ENCODE measurements at regions not wholly inside any gene's neighbourhood (a gene's known extent, or its start where the extent isn't known, plus 50 kb on each side); places are given as distances from the start of the nearest gene placed in this dataset.

DNA sequence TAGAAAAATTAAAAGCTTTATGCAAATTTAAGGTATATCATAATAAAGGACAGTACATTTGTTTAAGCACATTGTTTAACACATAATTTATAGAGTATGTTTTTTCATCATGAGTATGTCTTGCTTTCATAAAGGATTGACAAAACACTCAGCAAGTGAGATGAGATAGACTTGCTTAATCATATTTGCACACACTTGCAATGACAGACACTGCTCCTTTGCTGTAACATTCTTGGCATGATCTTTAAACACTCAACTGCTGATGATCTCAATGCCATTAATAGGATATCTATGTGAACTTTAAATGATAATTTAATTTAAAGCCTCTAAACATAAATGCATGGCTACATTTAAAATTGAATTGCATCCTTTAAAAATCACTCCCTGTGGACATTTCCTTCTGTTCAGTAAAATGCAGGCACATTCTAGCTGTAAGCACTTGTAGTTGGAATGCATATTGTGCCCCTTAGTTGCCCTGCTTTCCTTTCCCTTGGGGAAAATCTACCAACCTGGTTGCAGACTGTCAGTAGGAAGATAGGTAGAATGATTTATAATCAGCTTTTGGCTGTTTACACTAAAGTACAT is 979.0 kb downstream of the TMTC2 start:
- Histone ChIP-seq H3K9me3 (replicated peaks in 1 of 3) (no peaks in the 10 kb centered on the region), H3K4me1 (replicated peaks in 1 of 2) (no peaks in the 10 kb centered on the region), H3K4me3 (no peak overlapping the region), H3K27ac (no peak overlapping the region), H3K27me3 (no peaks in the 10 kb centered on the region), H3K36me3 (replicated peaks in 1 of 2) (no peaks in the 10 kb centered on the region)
- no peak for TF ChIP-seq CTCF (IDR thresholded peaks at IDR 0.05)
- no peak for TF ChIP-seq POLR2A (IDR thresholded peaks at IDR 0.05)
- DNase-seq = no peak
- intact Hi-C loops (cut with DNase I) = no loop called here

GRCh38 chr12:83664650-83665049 is 977.9 kb downstream of the TMTC2 start:
- Histone ChIP-seq H3K4me1 (replicated peaks in 1 of 2) (no peaks in the 10 kb centered on the region), H3K27me3 (no peaks in the 10 kb centered on the region), H3K27ac (no peak overlapping the region), H3K4me3 (no peak overlapping the region), H3K9me3 (replicated peaks in 1 of 3) (no peaks in the 10 kb centered on the region), H3K36me3 (replicated peaks in 1 of 2) (no peaks in the 10 kb centered on the region)
- intact Hi-C loops (cut with DNase I) = no loop called here
- DNase-seq = no peak
- TF ChIP-seq CTCF (IDR thresholded peaks at IDR 0.05) = no peak

- 80 to 92% (median 88%) methylated on average over 3 of the region's 3 CpGs for WGBS, 4 donors
- H3K4me3 ChIP-seq = no peak overlapping the region
- H3K27me3 ChIP-seq = no peaks in the 10 kb centered on the region
- DNase-seq = no peak
- H3K36me3 ChIP-seq (replicated peaks in 1 of 2) = no peaks in the 10 kb centered on the region
- TF ChIP-seq POLR2A (IDR thresholded peaks at IDR 0.05) = no peak
- no peak for TF ChIP-seq CTCF (IDR thresholded peaks at IDR 0.05)
- H3K4me1 ChIP-seq (replicated peaks in 1 of 2) = no peaks in the 10 kb centered on the region
- no peak overlapping the region for H3K27ac ChIP-seq
- H3K9me3 ChIP-seq (replicated peaks in 1 of 3) = no peaks in the 10 kb centered on the region
- intact Hi-C loops (cut with DNase I) = no loop called here
Measured at GRCh38 chr12:83660727-83661358, 974.1 kb downstream of the TMTC2 start.

DNA sequence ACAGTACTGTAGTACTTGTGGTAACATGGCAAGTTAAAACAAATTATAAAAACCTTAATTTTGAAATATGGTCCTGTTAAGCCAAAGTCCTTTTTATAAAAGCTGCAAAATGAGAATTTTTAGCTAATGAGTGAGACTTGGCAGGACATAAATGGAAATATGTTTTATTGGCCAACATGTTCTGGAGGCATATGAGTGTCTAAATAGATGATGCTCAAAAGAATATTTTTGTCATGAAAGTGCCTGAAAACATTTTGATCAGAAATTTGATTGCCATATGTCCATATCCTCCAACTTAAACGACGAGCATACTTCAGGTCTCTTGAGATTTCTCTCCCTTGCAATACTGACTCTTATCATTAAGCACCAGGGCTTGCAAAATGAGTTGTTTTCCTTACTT is 972.6 kb downstream of the TMTC2 start:
- no peaks in the 10 kb centered on the region for H3K36me3 ChIP-seq (replicated peaks in 1 of 2)
- no peak for DNase-seq
- intact Hi-C loops (cut with DNase I) = no loop called here
- no peaks in the 10 kb centered on the region for H3K4me1 ChIP-seq (replicated peaks in 1 of 2)
- 74 to 89% (median 80%) methylated on average over 2 of the region's 2 CpGs for WGBS, 4 donors
- no peak overlapping the region for H3K4me3 ChIP-seq
- TF ChIP-seq CTCF (IDR thresholded peaks at IDR 0.05) (no peak), POLR2A (IDR thresholded peaks at IDR 0.05) (no peak)
- no peak overlapping the region for H3K27ac ChIP-seq
- no peaks in the 10 kb centered on the region for H3K9me3 ChIP-seq (replicated peaks in 1 of 3)
- no peaks in the 10 kb centered on the region for H3K27me3 ChIP-seq

All from adrenal gland (tissue), 9 donors.